IMR-90 (cell line): ENCODE measurements at regions not wholly inside any gene's neighbourhood (a gene's known extent, or its start where the extent isn't known, plus 50 kb on each side); places are given as distances from the start of the nearest gene placed in this dataset.

Experiments
- ATAC-seq: fragments of 200-7000 bp; cut with Tn5 transposase; 2 replicates; pipeline ENCODE4 v1.9.1; 2020; ENCODE audit warnings: low read depth, mild to moderate bottlenecking, moderate library complexity
- BruUV-seq: library from RNA; stranded (reverse); fragments of 400-500 nt; replicated peaks from 2 replicates; lab custom pipeline; 2021; lab: Mats Ljungman, UMichigan
- CTCF ChIA-PET: fragments of 300-600 bp; formaldehyde crosslinking; extraction: SDS; loops from one replicate; lab custom pipeline; 2021; ENCODE audit warnings: antibody characterized with exemption; lab: Yijun Ruan, JAX
- POLR2A ChIA-PET: fragments of 300-600 bp; sonication (Branson Sonifier 250); formaldehyde crosslinking; loops from one replicate; lab custom pipeline; 2022; ENCODE audit warnings: antibody characterized with exemption; ENCODE audit not compliant: unreplicated experiment; lab: Charles Lee
- DNase-seq: peaks from one replicate; pipeline ENCODE4 v3.0.0; 2013
- H2AFZ ChIP-seq: replicated peaks from 2 replicates; pipeline ENCODE3; 2013; ENCODE audit warnings: low read length, mild to moderate bottlenecking; ENCODE audit not compliant: poor library complexity
- H2AK5ac ChIP-seq: 2 replicates; pipeline ENCODE4 v1.6.1; 2013; ENCODE audit warnings: low read depth, low read length, inconsistent platforms
- H2AK9ac ChIP-seq: replicated peaks from 2 replicates; pipeline ENCODE3; 2013; ENCODE audit warnings: mild to moderate bottlenecking, low read depth, low read length, moderate library complexity; ENCODE audit not compliant: poor library complexity
- H2BK120ac ChIP-seq: 2 replicates; pipeline ENCODE4 v1.6.1; 2013; ENCODE audit warnings: low read depth, low read length, inconsistent platforms
- H2BK15ac ChIP-seq: 3 replicates; pipeline ENCODE4 v1.6.1; 2013; ENCODE audit warnings: low read depth, low read length, inconsistent platforms
- H2BK20ac ChIP-seq: 2 replicates; pipeline ENCODE4 v1.6.1; 2013; ENCODE audit warnings: low read depth, mild to moderate bottlenecking, inconsistent platforms, low read length, moderate library complexity
- H2BK5ac ChIP-seq: 2 replicates; pipeline ENCODE4 v1.6.1; 2013; ENCODE audit warnings: mild to moderate bottlenecking, low read depth, low read length, inconsistent platforms; ENCODE audit not compliant: poor library complexity, severe bottlenecking
- H3K14ac ChIP-seq: replicated peaks from 2 replicates; pipeline ENCODE4 v1.6.1; 2013; ENCODE audit warnings: low read depth, low read length, inconsistent platforms
- H3K18ac ChIP-seq: 2 replicates; pipeline ENCODE4 v1.6.1; 2013; ENCODE audit warnings: low read depth, low read length, control low read depth
- H3K23ac ChIP-seq: 2 replicates; pipeline ENCODE4 v1.6.1; 2013; ENCODE audit warnings: low read depth, low read length, inconsistent platforms
- H3K27ac ChIP-seq: 2 replicates; pipeline ENCODE4 v1.5.1; 2013; ENCODE audit warnings: mild to moderate bottlenecking, control low read depth, low read length; ENCODE audit not compliant: insufficient read depth
- H3K27me3 ChIP-seq: 2 replicates; pipeline ENCODE4 v1.6.1; 2013; ENCODE audit warnings: low read length; ENCODE audit not compliant: control insufficient read depth, insufficient read depth
- H3K36me3 ChIP-seq: 2 replicates; pipeline ENCODE4 v1.6.1; 2013; ENCODE audit warnings: low read length, mixed read lengths; ENCODE audit not compliant: control insufficient read depth, insufficient read depth
- H3K4ac ChIP-seq: 2 replicates; pipeline ENCODE4 v1.6.1; 2013; ENCODE audit warnings: low read depth, low read length, inconsistent platforms
- H3K4me1 ChIP-seq: 2 replicates; pipeline ENCODE4 v1.6.1; 2013; ENCODE audit warnings: low read length, mixed read lengths; ENCODE audit not compliant: control insufficient read depth, insufficient read depth
- H3K4me2 ChIP-seq: 2 replicates; pipeline ENCODE4 v1.6.1; 2013; ENCODE audit warnings: low read depth, mild to moderate bottlenecking, control low read depth, low read length, moderate library complexity
- H3K4me3 ChIP-seq: 2 replicates; pipeline ENCODE4 v1.5.1; 2013; ENCODE audit warnings: low read depth, mild to moderate bottlenecking, control low read depth, low read length, moderate library complexity; ENCODE audit not compliant: insufficient read depth
- H3K56ac ChIP-seq: 2 replicates; pipeline ENCODE4 v1.6.1; 2013; ENCODE audit warnings: low read length, inconsistent platforms; ENCODE audit not compliant: insufficient read depth; ENCODE audit errors: extremely low read depth
- H3K79me1 ChIP-seq, 2 experiments: 2 replicates each; pipeline ENCODE4 v1.6.1; 2013; ENCODE audit warnings: low read length in 2 of 2, inconsistent platforms in 1 of 2, low read depth in 1 of 2
- H3K9ac ChIP-seq: 2 replicates; pipeline ENCODE4 v1.6.1; 2013; ENCODE audit warnings: low read depth, low read length, control low read depth
- H3K9me1 ChIP-seq: 2 replicates; pipeline ENCODE4 v1.6.1; 2013; ENCODE audit warnings: low read length, inconsistent platforms; ENCODE audit not compliant: insufficient read depth
- H3K9me3 ChIP-seq: 2 replicates; pipeline ENCODE4 v1.6.1; 2013; ENCODE audit warnings: low read length; ENCODE audit not compliant: control insufficient read depth, insufficient read depth
- H4K20me1 ChIP-seq: 2 replicates; pipeline ENCODE4 v1.6.1; 2013; ENCODE audit warnings: low read length, inconsistent platforms; ENCODE audit not compliant: insufficient read depth
- H4K5ac ChIP-seq: 2 replicates; pipeline ENCODE4 v1.6.1; 2013; ENCODE audit warnings: mild to moderate bottlenecking, low read depth, low read length, control low read depth
- H4K8ac ChIP-seq, 2 experiments: 2 replicates each; pipeline ENCODE4 v1.6.1; 2013; ENCODE audit warnings: low read depth in 2 of 2, low read length in 2 of 2, control low read depth in 1 of 2, inconsistent platforms in 1 of 2
- H4K91ac ChIP-seq: 2 replicates; pipeline ENCODE4 v1.6.1; 2013; ENCODE audit warnings: low read depth, low read length, inconsistent platforms; ENCODE audit not compliant: insufficient read depth
- BHLHE40 ChIP-seq: fragments of 150-350 bp; IDR thresholded peaks from 2 replicates; pipeline ENCODE4 v1.6.1; 2016; ENCODE audit warnings: mild to moderate bottlenecking, low read depth, low read length
- CEBPB ChIP-seq: IDR thresholded peaks from 2 replicates; pipeline ENCODE4 v1.6.1; 2012; ENCODE audit warnings: low read depth, low read length, improper control_type of control experiment
- CHD1 ChIP-seq: IDR thresholded peaks from 2 replicates; pipeline ENCODE4 v1.6.1; 2012; ENCODE audit warnings: low read depth, low read length, improper control_type of control experiment
- CTCF ChIP-seq: conservative IDR thresholded peaks from 2 replicates; pipeline ENCODE4 v1.5.1; 2012; ENCODE audit warnings: mild to moderate bottlenecking, low read depth, low read length, improper control_type of control experiment
- ELK1 ChIP-seq: fragments of 150-350 bp; IDR thresholded peaks from 2 replicates; pipeline ENCODE4 v1.6.1; 2016; ENCODE audit warnings: low read depth, mild to moderate bottlenecking, low read length, moderate library complexity, borderline replicate concordance
- FOS ChIP-seq: fragments of 150-350 bp; IDR thresholded peaks from 2 replicates; pipeline ENCODE4 v1.6.1; 2016; ENCODE audit warnings: low read depth, low read length
- MAFK ChIP-seq: IDR thresholded peaks from 2 replicates; pipeline ENCODE4 v1.6.1; 2012; ENCODE audit warnings: low read depth, low read length, improper control_type of control experiment
- MAZ ChIP-seq: IDR thresholded peaks from 2 replicates; pipeline ENCODE4 v1.6.1; 2012; ENCODE audit warnings: low read depth, mild to moderate bottlenecking, low read length, improper control_type of control experiment, moderate library complexity, borderline replicate concordance
- MXI1 ChIP-seq: IDR thresholded peaks from 2 replicates; pipeline ENCODE4 v1.6.1; 2012; ENCODE audit warnings: low read depth, mild to moderate bottlenecking, low read length, moderate library complexity, borderline replicate concordance
- NFE2L2 ChIP-seq: fragments of 150-350 bp; IDR thresholded peaks from 2 replicates; pipeline ENCODE4 v1.6.1; 2016; ENCODE audit warnings: low read depth, mild to moderate bottlenecking, low read length
- POLR2A ChIP-seq: IDR thresholded peaks from 2 replicates; pipeline ENCODE4 v1.6.1; 2012; ENCODE audit warnings: mild to moderate bottlenecking, low read depth, low read length
- RAD21 ChIP-seq: IDR thresholded peaks from 2 replicates; pipeline ENCODE4 v1.6.1; 2012; ENCODE audit warnings: low read length, improper control_type of control experiment
- RCOR1 ChIP-seq: IDR thresholded peaks from 2 replicates; pipeline ENCODE4 v1.6.1; 2012; ENCODE audit warnings: mild to moderate bottlenecking, low read length, improper control_type of control experiment; ENCODE audit not compliant: insufficient replicate concordance
- RFX5 ChIP-seq: IDR thresholded peaks from 2 replicates; pipeline ENCODE4 v1.8.0; 2012; ENCODE audit warnings: low read depth, mild to moderate bottlenecking, low read length, moderate library complexity
- SMC3 ChIP-seq: fragments of 150-350 bp; IDR thresholded peaks from 2 replicates; pipeline ENCODE4 v1.6.1; 2016; ENCODE audit warnings: low read depth, mild to moderate bottlenecking, antibody characterized with exemption, low read length, moderate library complexity
- USF2 ChIP-seq: fragments of 150-350 bp; IDR thresholded peaks from 2 replicates; pipeline ENCODE4 v1.6.1; 2017; ENCODE audit warnings: mild to moderate bottlenecking, antibody characterized with exemption, low read length, low read depth
- WGBS, 2 experiments: methylation state at CpG; one replicate each; pipeline versions ENCODE4 v1.1.5 to v1.1.7; 2013; ENCODE audit warnings: missing lambda C conversion rate in 2 of 2; ENCODE audit not compliant: insufficient read length in 1 of 2; ENCODE audit errors: extremely low coverage in 2 of 2; 5-methylcytosine and 5-hydroxymethylcytosine counted together
- dilution Hi-C: fragments of 300-500 bp; cut with HindIII; formaldehyde crosslinking; loops from one replicate; pipeline ENCODE4 v1.14.3; 2018; ENCODE audit warnings: low sequenced_read_pairs; ENCODE audit not compliant: unreplicated experiment
- in situ Hi-C: fragments of 300-500 bp; cut with MboI; formaldehyde crosslinking; loops from 3 replicates; pipeline ENCODE4 v1.14.3; 2019; ENCODE audit warnings: low sequenced_read_pairs, inconsistent platforms, mixed read lengths
- intact Hi-C: fragments of 100-400 bp; cut with micrococcal nuclease; formaldehyde crosslinking; loops from 2 replicates; pipeline ENCODE4 v1.10.0; 2022

- intact Hi-C loops: no loop called here
- CTCF ChIA-PET: interaction anchor here (0.8 kb wide), 1 partner anchor 18 kb away, joined by 5 read pairs; no protein-coding TSS in a partner anchor
These were observed 97.1 kb downstream of the LIPG start for GRCh38 chr18:49658823-49659404.

More at GRCh38 chr18:49658823-49659404, 97.1 kb downstream of the LIPG start:
- Histone ChIP-seq H3K9me3 (no peaks in the 10 kb centered on the region), H2AK5ac (no peak overlapping the region), H2BK15ac (no peak overlapping the region), H2AFZ (peak overlapping the region; percentile 33), H4K5ac (no peak overlapping the region), H3K14ac (no peak overlapping the region; the same call in 1 of the 2 replicates), H4K8ac (no peak overlapping the region), H3K18ac (no peak overlapping the region), H3K79me1 (no peaks in the 10 kb centered on the region), H3K4ac (no peak overlapping the region), H2BK120ac (no peak overlapping the region), H3K9me1 (no peaks in the 10 kb centered on the region), H2AK9ac (peak overlapping the region; percentile 34), H4K20me1 (no peaks in the 10 kb centered on the region), H3K27ac (no peak overlapping the region), H3K4me1 (no peaks in the 10 kb centered on the region), H4K91ac (no peak overlapping the region), H3K4me3 (no peak overlapping the region), H3K9ac (no peak overlapping the region), H2BK5ac (no peak overlapping the region), H3K4me2 (no peak overlapping the region), H3K27me3 (peaks cover 22% of the 10 kb centered on the region), H3K36me3 (no peaks in the 10 kb centered on the region), H3K23ac (no peak overlapping the region), H2BK20ac (no peak overlapping the region), H3K56ac (no peak overlapping the region)
- dilution Hi-C loops: no loop called here
- in situ Hi-C loops: no loop called here
- POLR2A ChIA-PET: no interaction called here
- no peak for DNase-seq
- TF ChIP-seq CEBPB (no peak), CHD1 (no peak), BHLHE40 (no peak), MXI1 (no peak), USF2 (no peak), NFE2L2 (no peak), MAFK (no peak), RAD21 (no peak), ELK1 (no peak), MAZ (no peak), POLR2A (no peak), RCOR1 (no peak), RFX5 (no peak), FOS (no peak), CTCF (no peak), SMC3 (no peak)
- BruUV-seq: no TSS peak
- ATAC-seq: no peak
- no CpG with 5 or more reads among the region's 6 CpGs for WGBS, 2 experiments
